SW 1271 (cell line): ENCODE measurements at regions not wholly inside any gene's neighbourhood (a gene's known extent, or its start where the extent isn't known, plus 50 kb on each side); places are given as distances from the start of the nearest gene placed in this dataset.

Experiments used
- DNase-seq, 2 experiments: peaks; one replicate each; lab custom pipeline; 2025; lab: John Stamatoyannopoulos, UW

- DNase-seq = no peak
Observed at GRCh38 chr1:228990906-228991569, 255.8 kb downstream of the RHOU start.

- DNase-seq = no peak
Observed at GRCh38 chr1:228992044-228992443, 256.8 kb downstream of the RHOU start.

GRCh38 chr1:228992907-228993535 lies 257.7 kb downstream of the RHOU start:
- no peak for DNase-seq

GRCh38 chr1:228994676-228995594 lies 259.7 kb downstream of the RHOU start:
- DNase-seq = no peak

GRCh38 chr1:228996281-228996680 lies 261.0 kb downstream of the RHOU start:
- DNase-seq = no peak

GRCh38 chr1:228997721-228998144 lies 262.5 kb downstream of the RHOU start:
- DNase-seq = no peak

GRCh38 chr1:228998179-228998578 lies 262.9 kb downstream of the RHOU start:
- DNase-seq = no peak

- DNase-seq = no peak
Observed at GRCh38 chr1:228999446-229000170, 264.3 kb downstream of the RHOU start.

- DNase-seq = no peak
Observed at GRCh38 chr1:229000187-229000586, 264.9 kb downstream of the RHOU start.

- DNase-seq = no peak
Observed at GRCh38 chr1:229001467-229002011, 266.3 kb downstream of the RHOU start.

GRCh38 chr1:229002037-229002436 lies 266.8 kb downstream of the RHOU start:
- no peak for DNase-seq

GRCh38 chr1:229002451-229002960 lies 267.2 kb downstream of the RHOU start:
- DNase-seq = no peak

GRCh38 chr1:229003233-229004031 lies 267.5 kb upstream of the RAB4A start:
- no peak for DNase-seq

- DNase-seq = no peak
Observed at GRCh38 chr1:229004066-229004833, 266.7 kb upstream of the RAB4A start.

GRCh38 chr1:229005097-229005496 lies 265.8 kb upstream of the RAB4A start:
- no peak for DNase-seq

- DNase-seq = no peak
Observed at GRCh38 chr1:229005556-229005955, 265.4 kb upstream of the RAB4A start.

- DNase-seq = no peak
Observed at GRCh38 chr1:229006121-229006870, 264.6 kb upstream of the RAB4A start.

GRCh38 chr1:229007167-229007566 lies 263.7 kb upstream of the RAB4A start:
- no peak for DNase-seq

GRCh38 chr1:229007701-229008100 lies 263.2 kb upstream of the RAB4A start:
- no peak for DNase-seq
